Lower lobe of right lung (tissue), 2 donors: ENCODE measurements at regions not wholly inside any gene's neighbourhood (a gene's known extent, or its start where the extent isn't known, plus 50 kb on each side); places are given as distances from the start of the nearest gene placed in this dataset.

Source experiments
- ATAC-seq, 2 donors: fragments of 200-7000 bp; cut with Tn5 transposase; one replicate each; pipeline ENCODE4 v1.9.1; 2020 to 2022; ENCODE audit warnings: mild to moderate bottlenecking in 2 of 2, moderate library complexity in 2 of 2
- DNase-seq: peaks from one replicate; pipeline ENCODE4 v3.0.0-alpha.2; 2020
- H3K27ac ChIP-seq: fragments of 200-600 bp; one replicate; pipeline ENCODE4 v1.8.0; 2022
- H3K27me3 ChIP-seq: fragments of 200-600 bp; one replicate; pipeline ENCODE4 v1.8.0; 2022; ENCODE audit warnings: low read depth
- H3K36me3 ChIP-seq: fragments of 200-600 bp; one replicate; pipeline ENCODE4 v1.8.0; 2022; ENCODE audit warnings: mild to moderate bottlenecking
- H3K4me1 ChIP-seq: fragments of 200-600 bp; one replicate; pipeline ENCODE4 v1.8.0; 2022
- H3K4me3 ChIP-seq: fragments of 200-600 bp; one replicate; pipeline ENCODE4 v1.8.0; 2022; ENCODE audit warnings: mild to moderate bottlenecking
- H3K9me3 ChIP-seq: fragments of 200-600 bp; one replicate; pipeline ENCODE4 v1.8.0; 2022
- CTCF ChIP-seq: fragments of 200-600 bp; IDR thresholded peaks from one replicate; pipeline ENCODE4 v1.8.0; 2022; ENCODE audit warnings: antibody characterized with exemption, mild to moderate bottlenecking
- intact Hi-C: fragments of 100-400 bp; cut with DNase I; formaldehyde crosslinking; loops from one replicate; pipeline ENCODE4 v1.11.0; 2022
- donor health status: DM: no; HTN: yes; CAD: no; lungs with severe emphysema.

- H3K4me3 ChIP-seq: no peak overlapping the region
- no peaks in the 10 kb centered on the region for H3K4me1 ChIP-seq
- no peaks in the 10 kb centered on the region for H3K36me3 ChIP-seq
- intact Hi-C loops: no loop called here
- H3K27me3 ChIP-seq: no peaks in the 10 kb centered on the region
- H3K9me3 ChIP-seq: no peaks in the 10 kb centered on the region
- no peak for ATAC-seq
- no peak for TF ChIP-seq CTCF
- DNase-seq: no peak
- no peak overlapping the region for H3K27ac ChIP-seq
Observed at GRCh38 chr20:12679447-12679846, 329.3 kb upstream of the SPTLC3 start.

GRCh38 chr20:12682613-12683012, 326.2 kb upstream of the SPTLC3 start:
- no peak for DNase-seq
- no peaks in the 10 kb centered on the region for H3K36me3 ChIP-seq
- no peak for ATAC-seq
- no peaks in the 10 kb centered on the region for H3K27me3 ChIP-seq
- TF ChIP-seq CTCF: no peak
- intact Hi-C loops: no loop called here
- H3K4me3 ChIP-seq: no peak overlapping the region
- H3K27ac ChIP-seq: no peak overlapping the region
- no peaks in the 10 kb centered on the region for H3K4me1 ChIP-seq
- H3K9me3 ChIP-seq: no peaks in the 10 kb centered on the region

- no peak overlapping the region for H3K27ac ChIP-seq
- H3K9me3 ChIP-seq: no peaks in the 10 kb centered on the region
- H3K4me1 ChIP-seq: no peaks in the 10 kb centered on the region
- ATAC-seq: no peak
- no peak overlapping the region for H3K4me3 ChIP-seq
- H3K36me3 ChIP-seq: no peaks in the 10 kb centered on the region
- DNase-seq: no peak
- no peaks in the 10 kb centered on the region for H3K27me3 ChIP-seq
- TF ChIP-seq CTCF: no peak
- intact Hi-C loops: no loop called here
Observed at GRCh38 chr20:12687476-12687875, 321.3 kb upstream of the SPTLC3 start.

GRCh38 chr20:12695937-12696336, 312.8 kb upstream of the SPTLC3 start:
- Histone ChIP-seq H3K27ac (no peak overlapping the region), H3K4me1 (no peaks in the 10 kb centered on the region), H3K27me3 (no peaks in the 10 kb centered on the region), H3K36me3 (no peaks in the 10 kb centered on the region), H3K9me3 (no peaks in the 10 kb centered on the region), H3K4me3 (no peak overlapping the region)
- DNase-seq (no peak), ATAC-seq (no peak)
- intact Hi-C loops: no loop called here
- TF ChIP-seq CTCF: no peak

- H3K27ac ChIP-seq: no peak overlapping the region
- H3K4me1 ChIP-seq: no peaks in the 10 kb centered on the region
- H3K9me3 ChIP-seq: no peaks in the 10 kb centered on the region
- H3K27me3 ChIP-seq: no peaks in the 10 kb centered on the region
- intact Hi-C loops: no loop called here
- no peak for TF ChIP-seq CTCF
- no peak for ATAC-seq
- no peak for DNase-seq
- H3K4me3 ChIP-seq: no peak overlapping the region
- no peaks in the 10 kb centered on the region for H3K36me3 ChIP-seq
Observed at GRCh38 chr20:12698817-12699216, 310.0 kb upstream of the SPTLC3 start.
